DND-41 (cell line): ENCODE measurements at regions not wholly inside any gene's neighbourhood (a gene's known extent, or its start where the extent isn't known, plus 50 kb on each side); places are given as distances from the start of the nearest gene placed in this dataset.

Experiments used
- ATAC-seq: fragments of 200-7000 bp; cut with Tn5 transposase; 3 replicates; pipeline ENCODE4 v1.9.1; 2021; ENCODE audit warnings: low read depth; ENCODE audit not compliant: insufficient read depth
- DNase-seq: peaks from one replicate; pipeline ENCODE4 v3.0.0-alpha.2; 2020
- H2AFZ ChIP-seq: 2 replicates; pipeline ENCODE4 v1.6.0; 2012; ENCODE audit warnings: low read depth, low read length
- H3K27ac ChIP-seq: 2 replicates; pipeline ENCODE4 v1.5.1; 2012; ENCODE audit warnings: low read length, inconsistent platforms
- H3K27me3 ChIP-seq: fragments of 200-600 bp; sonication (generic); 2 replicates; pipeline ENCODE4 v1.6.0; 2012; ENCODE audit warnings: low read length, mild to moderate bottlenecking, inconsistent platforms; ENCODE audit not compliant: insufficient read depth, poor library complexity
- H3K36me3 ChIP-seq: 2 replicates; pipeline ENCODE4 v1.5.1; 2012; ENCODE audit warnings: low read length, inconsistent platforms; ENCODE audit not compliant: insufficient read depth
- H3K4me1 ChIP-seq: 2 replicates; pipeline ENCODE4 v1.5.1; 2012; ENCODE audit warnings: mild to moderate bottlenecking, low read length; ENCODE audit not compliant: insufficient read depth
- H3K4me2 ChIP-seq: 2 replicates; pipeline ENCODE4 v1.6.0; 2012; ENCODE audit warnings: mild to moderate bottlenecking, moderate library complexity, low read length, inconsistent platforms; ENCODE audit not compliant: insufficient read depth
- H3K4me3 ChIP-seq, 2 experiments: fragments of 200-600 bp in 1 of 2; shearing (Covaris generic) in 1 of 2; 2 replicates each; pipeline ENCODE4 v1.5.1; 2012 to 2016; ENCODE audit warnings: inconsistent platforms in 2 of 2, low read length in 2 of 2, mild to moderate bottlenecking in 2 of 2, low read depth in 1 of 2, moderate library complexity in 1 of 2
- H3K79me2 ChIP-seq: 2 replicates; pipeline ENCODE4 v1.6.0; 2012; ENCODE audit warnings: low read length, inconsistent platforms; ENCODE audit not compliant: insufficient read depth
- H3K9ac ChIP-seq: 2 replicates; pipeline ENCODE4 v1.6.0; 2012; ENCODE audit warnings: low read depth, mild to moderate bottlenecking, inconsistent platforms, low read length, moderate library complexity
- H3K9me3 ChIP-seq: 2 replicates; pipeline ENCODE4 v1.5.1; 2012; ENCODE audit warnings: low read length, moderate library complexity, mild to moderate bottlenecking, inconsistent platforms; ENCODE audit not compliant: insufficient read depth, severe bottlenecking
- H4K20me1 ChIP-seq: 2 replicates; pipeline ENCODE4 v1.6.0; 2012; ENCODE audit warnings: low read length; ENCODE audit not compliant: insufficient read depth
- CTCF ChIP-seq: IDR thresholded peaks from 2 replicates; pipeline ENCODE4 v1.5.1; 2012; ENCODE audit warnings: borderline replicate concordance, low read length, moderate library complexity, mild to moderate bottlenecking; ENCODE audit not compliant: poor library complexity, severe bottlenecking; ENCODE audit errors: extremely low read depth
- EZH2 ChIP-seq: IDR thresholded peaks from 3 replicates; pipeline ENCODE4 v1.6.1; 2012; ENCODE audit warnings: borderline replicate concordance, low read depth, mild to moderate bottlenecking, moderate library complexity, low read length, inconsistent platforms; ENCODE audit not compliant: severe bottlenecking

GRCh38 chr4:158015241-158015640, 157.6 kb downstream of the GASK1B start:
- no peak overlapping the region for H3K9ac ChIP-seq
- H3K27ac ChIP-seq: no peak overlapping the region
- no peaks in the 10 kb centered on the region for H3K27me3 ChIP-seq
- no peak overlapping the region for H3K4me2 ChIP-seq
- no peaks in the 10 kb centered on the region for H3K36me3 ChIP-seq
- no peaks in the 10 kb centered on the region for H3K4me1 ChIP-seq
- H3K79me2 ChIP-seq: no peaks in the 10 kb centered on the region
- no peaks in the 10 kb centered on the region for H4K20me1 ChIP-seq
- no peak for TF ChIP-seq EZH2
- no peak for TF ChIP-seq CTCF
- H2AFZ ChIP-seq: no peak overlapping the region
- DNase-seq (no peak), ATAC-seq (no peak)
- no peak overlapping the region for H3K4me3 ChIP-seq
- H3K9me3 ChIP-seq: no peaks in the 10 kb centered on the region

GRCh38 chr4:158013858-158014257, 159.0 kb downstream of the GASK1B start:
- no peaks in the 10 kb centered on the region for H3K4me1 ChIP-seq
- H3K27ac ChIP-seq: no peak overlapping the region
- no peak overlapping the region for H3K4me3 ChIP-seq
- H3K9me3 ChIP-seq: no peaks in the 10 kb centered on the region
- no peak overlapping the region for H2AFZ ChIP-seq
- no peak for DNase-seq
- no peak for ATAC-seq
- no peaks in the 10 kb centered on the region for H3K36me3 ChIP-seq
- H3K4me2 ChIP-seq: no peak overlapping the region
- H3K79me2 ChIP-seq: no peaks in the 10 kb centered on the region
- H3K9ac ChIP-seq: no peak overlapping the region
- no peaks in the 10 kb centered on the region for H4K20me1 ChIP-seq
- no peaks in the 10 kb centered on the region for H3K27me3 ChIP-seq
- TF ChIP-seq CTCF (no peak), EZH2 (no peak)

GRCh38 chr4:158010361-158010760, 162.5 kb downstream of the GASK1B start:
- no peaks in the 10 kb centered on the region for H4K20me1 ChIP-seq
- H3K4me1 ChIP-seq: no peaks in the 10 kb centered on the region
- H3K4me3 ChIP-seq: no peak overlapping the region
- no peak overlapping the region for H3K9ac ChIP-seq
- H3K79me2 ChIP-seq: no peaks in the 10 kb centered on the region
- H3K36me3 ChIP-seq: no peaks in the 10 kb centered on the region
- TF ChIP-seq EZH2 (no peak), CTCF (no peak)
- H3K27me3 ChIP-seq: no peaks in the 10 kb centered on the region
- ATAC-seq: no peak
- H2AFZ ChIP-seq: no peak overlapping the region
- no peak for DNase-seq
- no peaks in the 10 kb centered on the region for H3K9me3 ChIP-seq
- H3K27ac ChIP-seq: no peak overlapping the region
- H3K4me2 ChIP-seq: no peak overlapping the region

GRCh38 chr4:158008551-158009218, 164.1 kb downstream of the GASK1B start:
- Histone ChIP-seq H3K27ac (no peak overlapping the region), H3K79me2 (no peaks in the 10 kb centered on the region), H3K9ac (no peak overlapping the region), H3K36me3 (no peaks in the 10 kb centered on the region), H3K4me3 (no peak overlapping the region), H3K27me3 (no peaks in the 10 kb centered on the region), H3K9me3 (no peaks in the 10 kb centered on the region), H3K4me2 (no peak overlapping the region), H4K20me1 (no peaks in the 10 kb centered on the region), H3K4me1 (no peaks in the 10 kb centered on the region), H2AFZ (no peak overlapping the region)
- DNase-seq (no peak), ATAC-seq (no peak)
- TF ChIP-seq EZH2 (no peak), CTCF (no peak)
